ENCODE measurements at regions not wholly inside any gene's neighbourhood (a gene's known extent, or its start where the extent isn't known, plus 50 kb on each side); places are given as distances from the start of the nearest gene placed in this dataset.

- TF ChIP-seq CTCF (IDR thresholded peaks at IDR 0.05): no peak
- no peak for TF ChIP-seq POLR2AphosphoS5 (IDR thresholded peaks at IDR 0.05; ENCODE audit: insufficient read depth in 1 of 2, low read depth in 1 of 2)
Measured at GRCh38 chr10:25704622-25705021, 229.4 kb upstream of the MYO3A start.
